ENCODE measurements at regions not wholly inside any gene's neighbourhood (a gene's known extent, or its start where the extent isn't known, plus 50 kb on each side); places are given as distances from the start of the nearest gene placed in this dataset.

GRCh38 chr20:24334830-24335229, 134.6 kb upstream of the SYNDIG1 start:
- no peak for DNase-seq (ENCODE audit: low spot score)

- no peak for DNase-seq (ENCODE audit: low spot score)
Observed at GRCh38 chr20:24332956-24333355, 136.5 kb upstream of the SYNDIG1 start.

GRCh38 chr20:24331939-24332338, 137.5 kb upstream of the SYNDIG1 start:
- DNase-seq (ENCODE audit: low spot score) = no peak

- DNase-seq (ENCODE audit: low spot score) = no peak
Observed at GRCh38 chr20:24328901-24329300, 140.5 kb upstream of the SYNDIG1 start.

- no peak for DNase-seq (ENCODE audit: low spot score)
Observed at GRCh38 chr20:24321973-24322372, 147.5 kb upstream of the SYNDIG1 start.

GRCh38 chr20:24318569-24319352, 150.7 kb upstream of the SYNDIG1 start:
- DNase-seq (ENCODE audit: low spot score) = no peak

GRCh38 chr20:24317224-24317623, 152.2 kb upstream of the SYNDIG1 start:
- DNase-seq (ENCODE audit: low spot score) = no peak

GRCh38 chr20:24316731-24317130, 152.7 kb upstream of the SYNDIG1 start:
- no peak for DNase-seq (ENCODE audit: low spot score)

- no peak for DNase-seq (ENCODE audit: low spot score)
Observed at GRCh38 chr20:24314053-24314452, 155.4 kb upstream of the SYNDIG1 start.

- DNase-seq (ENCODE audit: low spot score) = no peak
Observed at GRCh38 chr20:24309596-24309995, 159.8 kb upstream of the SYNDIG1 start.

- DNase-seq (ENCODE audit: low spot score) = no peak
Observed at GRCh38 chr20:24305371-24305770, 164.1 kb upstream of the SYNDIG1 start.

GRCh38 chr20:24304291-24304690, 165.1 kb upstream of the SYNDIG1 start:
- no peak for DNase-seq (ENCODE audit: low spot score)

GRCh38 chr20:24303393-24304170, 165.8 kb upstream of the SYNDIG1 start:
- no peak for DNase-seq (ENCODE audit: low spot score)

- no peak for DNase-seq (ENCODE audit: low spot score)
Observed at GRCh38 chr20:24297993-24298392, 171.4 kb upstream of the SYNDIG1 start.

GRCh38 chr20:24296477-24297261, 172.8 kb upstream of the SYNDIG1 start:
- no peak for DNase-seq (ENCODE audit: low spot score)

GRCh38 chr20:24291014-24291413, 178.4 kb upstream of the SYNDIG1 start:
- DNase-seq (ENCODE audit: low spot score) = no peak

- no peak for DNase-seq (ENCODE audit: low spot score)
Observed at GRCh38 chr20:24289737-24290481, 179.5 kb upstream of the SYNDIG1 start.

- no peak for DNase-seq (ENCODE audit: low spot score)
Observed at GRCh38 chr20:24283186-24283585, 186.2 kb upstream of the SYNDIG1 start.

- DNase-seq (ENCODE audit: low spot score) = no peak
Observed at GRCh38 chr20:24277196-24277595, 192.2 kb upstream of the SYNDIG1 start.

- DNase-seq (ENCODE audit: low spot score) = no peak
Observed at GRCh38 chr20:24275946-24276705, 193.3 kb upstream of the SYNDIG1 start.

- no peak for DNase-seq (ENCODE audit: low spot score)
Observed at GRCh38 chr20:24273251-24273650, 196.2 kb upstream of the SYNDIG1 start.

All from CD4-positive, alpha-beta T cell treated with Interleukin-15 for 4 hours (primary cell).